HL-60 (cell line): ENCODE measurements at regions not wholly inside any gene's neighbourhood (a gene's known extent, or its start where the extent isn't known, plus 50 kb on each side); places are given as distances from the start of the nearest gene placed in this dataset.

Source experiments
- DNase-seq, 2 experiments: peaks; one replicate each; pipeline ENCODE4 v3.0.0-alpha.2; 2010 to 2020; ENCODE audit warnings: low read depth in 1 of 2, low spot score in 1 of 2
- H3K27ac ChIP-seq: fragments of 250-450 bp; sonication (Bioruptor Pico); replicated peaks from 2 replicates; pipeline ENCODE4 v1.5.1; 2020; ENCODE audit warnings: mild to moderate bottlenecking, moderate library complexity
- H3K27me3 ChIP-seq: fragments of 250-450 bp; sonication (Bioruptor Pico); 2 replicates; pipeline ENCODE4 v1.5.1; 2021; ENCODE audit warnings: mild to moderate bottlenecking, moderate library complexity; ENCODE audit not compliant: insufficient read depth, poor library complexity, severe bottlenecking
- H3K4me3 ChIP-seq: replicated peaks from 2 replicates; pipeline ENCODE4 v1.5.1; 2011; ENCODE audit warnings: mild to moderate bottlenecking, control low read depth, low read length; ENCODE audit not compliant: insufficient read depth
- GABPA ChIP-seq: IDR thresholded peaks from 2 replicates; pipeline ENCODE4 v1.6.1; 2012; ENCODE audit warnings: low read depth
- POLR2AphosphoS5 ChIP-seq: IDR thresholded peaks from 2 replicates; pipeline ENCODE4 v1.6.1; 2012; ENCODE audit warnings: low read depth
- SPI1 ChIP-seq: IDR thresholded peaks from 2 replicates; pipeline ENCODE4 v1.6.1; 2012; ENCODE audit warnings: low read depth, mild to moderate bottlenecking, borderline replicate concordance
- TF ChIP-seq, protein P1 (sequence below): IDR thresholded peaks from 2 replicates; pipeline ENCODE4 v1.6.1; 2012; ENCODE audit warnings: low read depth; ENCODE audit not compliant: insufficient replicate concordance
- TF ChIP-seq, protein P2 (sequence below): IDR thresholded peaks from one replicate; pipeline ENCODE4 v1.5.1; 2011; ENCODE audit warnings: low read length, control low read depth, inconsistent platforms; ENCODE audit not compliant: insufficient read depth

DNA sequence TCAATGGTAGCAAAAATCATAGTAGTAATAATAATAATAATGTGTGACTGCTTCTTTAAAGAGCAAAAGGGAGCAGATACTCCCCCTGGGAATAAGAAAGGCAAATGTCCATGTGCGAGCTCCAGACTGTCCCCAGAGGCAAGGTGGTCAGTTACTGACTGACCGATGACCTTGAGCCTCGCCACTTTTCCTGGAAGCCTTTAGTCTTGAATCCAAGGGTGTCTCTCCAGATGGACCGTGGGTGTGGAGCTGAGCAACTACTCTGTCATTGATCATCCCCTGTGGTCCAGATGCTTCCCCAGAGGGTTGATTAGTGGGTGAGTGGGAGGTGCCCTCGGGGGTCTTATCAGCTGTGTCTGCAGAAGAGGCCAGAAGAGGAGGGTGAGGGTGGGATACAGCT, 418.5 kb upstream of the TBX3 start:
- no peak for DNase-seq
- H3K4me3 ChIP-seq: no peak overlapping the region
- H3K27ac ChIP-seq: no peak overlapping the region
- H3K27me3 ChIP-seq: no peaks in the 10 kb centered on the region
- TF ChIP-seq SPI1 (no peak), GABPA (no peak), POLR2AphosphoS5 (no peak)

DNA sequence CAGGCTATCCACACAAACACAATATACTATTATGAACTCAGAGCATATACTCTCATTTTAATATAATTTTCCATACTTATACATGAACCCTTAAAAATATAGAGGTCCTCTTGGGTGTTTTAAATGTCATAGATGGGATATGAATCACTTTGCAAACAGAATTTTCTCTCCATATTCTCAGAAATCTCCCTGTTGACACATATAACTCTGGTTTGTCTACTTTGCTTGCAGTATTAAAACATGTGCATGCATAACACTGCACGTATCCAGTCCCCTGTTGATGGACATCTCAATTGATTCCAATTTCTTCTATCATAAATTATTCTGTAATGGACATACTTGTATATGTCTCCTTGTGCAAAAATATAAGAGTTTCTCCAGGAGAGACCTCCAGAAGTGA, 417.5 kb upstream of the TBX3 start:
- Histone ChIP-seq H3K4me3 (no peak overlapping the region), H3K27me3 (no peaks in the 10 kb centered on the region), H3K27ac (no peak overlapping the region)
- no peak for TF ChIP-seq SPI1
- no peak for TF ChIP-seq GABPA
- no peak for TF ChIP-seq POLR2AphosphoS5
- TF ChIP-seq, protein P1, sequence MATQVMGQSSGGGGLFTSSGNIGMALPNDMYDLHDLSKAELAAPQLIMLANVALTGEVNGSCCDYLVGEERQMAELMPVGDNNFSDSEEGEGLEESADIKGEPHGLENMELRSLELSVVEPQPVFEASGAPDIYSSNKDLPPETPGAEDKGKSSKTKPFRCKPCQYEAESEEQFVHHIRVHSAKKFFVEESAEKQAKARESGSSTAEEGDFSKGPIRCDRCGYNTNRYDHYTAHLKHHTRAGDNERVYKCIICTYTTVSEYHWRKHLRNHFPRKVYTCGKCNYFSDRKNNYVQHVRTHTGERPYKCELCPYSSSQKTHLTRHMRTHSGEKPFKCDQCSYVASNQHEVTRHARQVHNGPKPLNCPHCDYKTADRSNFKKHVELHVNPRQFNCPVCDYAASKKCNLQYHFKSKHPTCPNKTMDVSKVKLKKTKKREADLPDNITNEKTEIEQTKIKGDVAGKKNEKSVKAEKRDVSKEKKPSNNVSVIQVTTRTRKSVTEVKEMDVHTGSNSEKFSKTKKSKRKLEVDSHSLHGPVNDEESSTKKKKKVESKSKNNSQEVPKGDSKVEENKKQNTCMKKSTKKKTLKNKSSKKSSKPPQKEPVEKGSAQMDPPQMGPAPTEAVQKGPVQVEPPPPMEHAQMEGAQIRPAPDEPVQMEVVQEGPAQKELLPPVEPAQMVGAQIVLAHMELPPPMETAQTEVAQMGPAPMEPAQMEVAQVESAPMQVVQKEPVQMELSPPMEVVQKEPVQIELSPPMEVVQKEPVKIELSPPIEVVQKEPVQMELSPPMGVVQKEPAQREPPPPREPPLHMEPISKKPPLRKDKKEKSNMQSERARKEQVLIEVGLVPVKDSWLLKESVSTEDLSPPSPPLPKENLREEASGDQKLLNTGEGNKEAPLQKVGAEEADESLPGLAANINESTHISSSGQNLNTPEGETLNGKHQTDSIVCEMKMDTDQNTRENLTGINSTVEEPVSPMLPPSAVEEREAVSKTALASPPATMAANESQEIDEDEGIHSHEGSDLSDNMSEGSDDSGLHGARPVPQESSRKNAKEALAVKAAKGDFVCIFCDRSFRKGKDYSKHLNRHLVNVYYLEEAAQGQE: no peak
- TF ChIP-seq, protein P2, sequence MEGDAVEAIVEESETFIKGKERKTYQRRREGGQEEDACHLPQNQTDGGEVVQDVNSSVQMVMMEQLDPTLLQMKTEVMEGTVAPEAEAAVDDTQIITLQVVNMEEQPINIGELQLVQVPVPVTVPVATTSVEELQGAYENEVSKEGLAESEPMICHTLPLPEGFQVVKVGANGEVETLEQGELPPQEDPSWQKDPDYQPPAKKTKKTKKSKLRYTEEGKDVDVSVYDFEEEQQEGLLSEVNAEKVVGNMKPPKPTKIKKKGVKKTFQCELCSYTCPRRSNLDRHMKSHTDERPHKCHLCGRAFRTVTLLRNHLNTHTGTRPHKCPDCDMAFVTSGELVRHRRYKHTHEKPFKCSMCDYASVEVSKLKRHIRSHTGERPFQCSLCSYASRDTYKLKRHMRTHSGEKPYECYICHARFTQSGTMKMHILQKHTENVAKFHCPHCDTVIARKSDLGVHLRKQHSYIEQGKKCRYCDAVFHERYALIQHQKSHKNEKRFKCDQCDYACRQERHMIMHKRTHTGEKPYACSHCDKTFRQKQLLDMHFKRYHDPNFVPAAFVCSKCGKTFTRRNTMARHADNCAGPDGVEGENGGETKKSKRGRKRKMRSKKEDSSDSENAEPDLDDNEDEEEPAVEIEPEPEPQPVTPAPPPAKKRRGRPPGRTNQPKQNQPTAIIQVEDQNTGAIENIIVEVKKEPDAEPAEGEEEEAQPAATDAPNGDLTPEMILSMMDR: no peak
- no peak for DNase-seq

DNA sequence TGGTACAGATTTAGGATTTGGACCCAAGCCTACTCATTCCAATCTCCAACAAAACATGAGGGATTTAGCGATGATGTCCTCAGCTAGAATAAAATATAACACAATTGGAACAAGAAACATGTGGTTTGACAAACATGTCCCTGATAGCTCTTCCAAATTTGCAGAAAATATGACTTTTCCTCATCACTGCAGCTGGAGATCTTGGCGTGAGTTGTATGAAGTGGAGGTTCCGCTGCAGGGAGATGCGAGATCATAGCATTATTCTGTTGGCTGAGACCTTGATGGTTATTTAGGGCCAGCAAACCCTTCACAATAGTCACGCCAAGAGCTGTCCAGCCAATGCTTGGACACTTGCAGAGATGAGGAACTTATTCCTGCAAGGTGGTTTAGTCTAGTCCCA, 413.4 kb upstream of the TBX3 start:
- DNase-seq: no peak
- H3K27ac ChIP-seq: no peak overlapping the region
- no peaks in the 10 kb centered on the region for H3K27me3 ChIP-seq
- no peak overlapping the region for H3K4me3 ChIP-seq
- TF ChIP-seq POLR2AphosphoS5 (no peak), SPI1 (no peak), GABPA (no peak)
- TF ChIP-seq, protein P2: no peak
- TF ChIP-seq, protein P1: no peak

DNA sequence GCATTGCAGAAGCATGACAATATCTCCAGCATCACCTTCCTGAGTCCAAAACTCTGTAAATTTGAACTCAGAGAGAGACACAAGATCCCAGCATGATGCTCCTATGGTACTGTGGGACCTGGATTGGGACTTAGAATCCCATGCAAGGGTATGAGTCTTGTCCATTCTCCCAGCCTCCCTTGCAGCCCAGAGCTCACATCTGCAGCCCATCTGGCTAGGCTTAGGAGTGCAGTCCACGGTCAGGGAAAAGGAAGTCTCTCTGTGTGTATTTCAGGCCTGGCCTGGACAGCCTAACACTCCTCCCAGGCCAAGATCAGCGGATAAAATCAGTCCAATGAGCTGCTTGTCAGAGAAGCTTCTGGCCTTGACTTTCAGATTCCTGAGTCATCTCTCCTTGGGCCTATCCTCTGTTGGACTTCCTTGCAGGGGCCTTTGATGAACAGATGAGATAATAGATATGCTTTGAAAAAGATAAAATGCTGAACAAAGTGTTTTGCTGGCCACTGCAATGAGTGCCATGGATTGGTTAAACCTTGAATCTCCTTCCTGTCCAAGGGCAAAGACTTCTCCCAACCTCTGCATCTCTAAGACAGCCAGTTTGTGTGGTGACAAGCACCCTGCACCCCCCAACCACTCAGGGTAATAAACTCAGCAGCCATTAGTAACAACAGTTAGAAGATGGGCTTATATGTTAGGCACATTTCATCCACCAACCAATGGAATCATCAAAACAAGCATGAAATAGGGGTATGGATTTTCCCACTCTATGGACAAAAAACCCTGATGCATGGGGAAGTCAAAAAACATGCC, 412.8 kb upstream of the TBX3 start:
- DNase-seq: no peak
- H3K27ac ChIP-seq: no peak overlapping the region
- H3K27me3 ChIP-seq: no peaks in the 10 kb centered on the region
- H3K4me3 ChIP-seq: no peak overlapping the region
- TF ChIP-seq, protein P1: no peak
- TF ChIP-seq POLR2AphosphoS5 (no peak), GABPA (no peak), SPI1 (no peak)
